Testis (tissue), 2 donors: ENCODE measurements at regions not wholly inside any gene's neighbourhood (a gene's known extent, or its start where the extent isn't known, plus 50 kb on each side); places are given as distances from the start of the nearest gene placed in this dataset.

Experiments used
- CTCF ChIP-seq, 3 experiments: fragments of 450-650 bp in 2 of 3; fragments of 200-600 bp in 1 of 3; sonication (generic) in 1 of 3; IDR thresholded peaks; one replicate each; pipeline ENCODE4 v1.5.1; 2016 to 2019; ENCODE audit warnings: antibody characterized with exemption in 3 of 3, mild to moderate bottlenecking in 2 of 3, moderate library complexity in 1 of 3
- POLR2A ChIP-seq: fragments of 450-650 bp; IDR thresholded peaks from one replicate; pipeline ENCODE4 v1.6.1; 2017; ENCODE audit warnings: antibody characterized with exemption, mild to moderate bottlenecking, moderate library complexity

GRCh38 chr12:115403253-115403652 lies 719.3 kb upstream of the TBX3 start:
- TF ChIP-seq CTCF (IDR thresholded peaks at IDR 0.05) (no peak), POLR2A (no peak)
